ENCODE measurements at regions not wholly inside any gene's neighbourhood (a gene's known extent, or its start where the extent isn't known, plus 50 kb on each side); places are given as distances from the start of the nearest gene placed in this dataset.

- DNase-seq (ENCODE audit: extremely low read depth, low read depth), result no peak
Observed at GRCh38 chr11:43545610-43546009, 134.9 kb upstream of the HSD17B12 start.

GRCh38 chr11:43546561-43547429 lies 133.7 kb upstream of the HSD17B12 start:
- no peak for TF ChIP-seq CTCF (IDR thresholded peaks at IDR 0.05; ENCODE audit: low read depth, low read length)
- DNase-seq (ENCODE audit: extremely low read depth, low read depth), result no peak

More at GRCh38 chr11:43545610-43546009, 134.9 kb upstream of the HSD17B12 start:
- TF ChIP-seq CTCF (IDR thresholded peaks at IDR 0.05; ENCODE audit: low read depth, low read length), result no peak

GRCh38 chr11:43547430-43547831 lies 133.1 kb upstream of the HSD17B12 start:
- no peak for TF ChIP-seq CTCF (IDR thresholded peaks at IDR 0.05; ENCODE audit: low read depth, low read length)
- DNase-seq (ENCODE audit: extremely low read depth, low read depth), result no peak

- DNase-seq (ENCODE audit: extremely low read depth, low read depth), result no peak
- TF ChIP-seq CTCF (IDR thresholded peaks at IDR 0.05; ENCODE audit: low read depth, low read length), result no peak
Observed at GRCh38 chr11:43547889-43548381, 132.6 kb upstream of the HSD17B12 start.

- no peak for TF ChIP-seq CTCF (IDR thresholded peaks at IDR 0.05; ENCODE audit: low read depth, low read length)
- DNase-seq (ENCODE audit: extremely low read depth, low read depth), result no peak
Observed at GRCh38 chr11:43548916-43549315, 131.6 kb upstream of the HSD17B12 start.

- no peak for TF ChIP-seq CTCF (IDR thresholded peaks at IDR 0.05; ENCODE audit: low read depth, low read length)
- no peak for DNase-seq (ENCODE audit: extremely low read depth, low read depth)
Observed at GRCh38 chr11:43549624-43550023, 130.9 kb upstream of the HSD17B12 start.

GRCh38 chr11:43550714-43551113 lies 129.8 kb upstream of the HSD17B12 start:
- no peak for DNase-seq (ENCODE audit: extremely low read depth, low read depth)
- no peak for TF ChIP-seq CTCF (IDR thresholded peaks at IDR 0.05; ENCODE audit: low read depth, low read length)
